ENCODE measurements at regions not wholly inside any gene's neighbourhood (a gene's known extent, or its start where the extent isn't known, plus 50 kb on each side); places are given as distances from the start of the nearest gene placed in this dataset.
"Not testable (repeated sequence)": the region's sequence is repeated elsewhere in the genome, so short reads cannot be mapped to it uniquely, and the experiment has no call there.

GRCh38 chr1:100810360-100810759, 84.3 kb downstream of the EXTL2 start:
- in situ Hi-C loops (cut with MboI; ENCODE audit: low pct_ligation_motif_present in 1 of 4, low pct_unique_long_range_greater_than_20kb in 1 of 4, low sequenced_read_pairs in 3 of 4), result no loop called here
- intact Hi-C loops (cut with DNase I; ENCODE audit: low total_unique reads), result no loop called here
- Histone ChIP-seq H3K4me1 (no peaks in the 10 kb centered on the region), H3K9me3 (no peaks in the 10 kb centered on the region), H3K4me3 (no peak overlapping the region), H3K36me3 (no peaks in the 10 kb centered on the region), H3K27me3 (no peaks in the 10 kb centered on the region), H3K27ac (no peak overlapping the region)
- TF ChIP-seq EP300 (IDR thresholded peaks at IDR 0.05; ENCODE audit: low read depth) (no peak), POLR2A (IDR thresholded peaks at IDR 0.05) (no peak), CTCF (IDR thresholded peaks at IDR 0.05) (no peak), POLR2AphosphoS5 (IDR thresholded peaks at IDR 0.05) (no peak)
- no peak for DNase-seq
- 70 to 76% methylated on average over 4 of the region's 4 CpGs for WGBS, 2 donors (ENCODE audit: low coverage in 1 of 2)

- H3K36me3 ChIP-seq, result no peaks in the 10 kb centered on the region
- 50 to 82% methylated on average over 1 of the region's 1 CpG for WGBS, 2 donors (ENCODE audit: low coverage in 1 of 2)
- no peak for DNase-seq
- in situ Hi-C loops (cut with MboI; ENCODE audit: low pct_ligation_motif_present in 1 of 4, low pct_unique_long_range_greater_than_20kb in 1 of 4, low sequenced_read_pairs in 3 of 4) (no loop called here), intact Hi-C loops (cut with DNase I; ENCODE audit: low total_unique reads) (no loop called here)
- no peaks in the 10 kb centered on the region for H3K9me3 ChIP-seq
- no peak overlapping the region for H3K27ac ChIP-seq
- no peaks in the 10 kb centered on the region for H3K4me1 ChIP-seq
- H3K4me3 ChIP-seq, result no peak overlapping the region
- no peaks in the 10 kb centered on the region for H3K27me3 ChIP-seq
- no peak for TF ChIP-seq EP300 (IDR thresholded peaks at IDR 0.05; ENCODE audit: low read depth)
- no peak for TF ChIP-seq POLR2AphosphoS5 (IDR thresholded peaks at IDR 0.05)
- TF ChIP-seq POLR2A (IDR thresholded peaks at IDR 0.05), result no peak
- TF ChIP-seq CTCF (IDR thresholded peaks at IDR 0.05), result no peak
Observed at GRCh38 chr1:100811808-100812207, 82.8 kb downstream of the EXTL2 start.

GRCh38 chr1:100814938-100815337, 79.7 kb downstream of the EXTL2 start:
- H3K9me3 ChIP-seq; H3K27ac ChIP-seq; H3K4me3 ChIP-seq; DNase-seq; intact Hi-C loops (cut with DNase I; ENCODE audit: low total_unique reads); H3K36me3 ChIP-seq; H3K27me3 ChIP-seq; H3K4me1 ChIP-seq; in situ Hi-C loops (cut with MboI; ENCODE audit: low pct_ligation_motif_present in 1 of 4, low pct_unique_long_range_greater_than_20kb in 1 of 4, low sequenced_read_pairs in 3 of 4): not testable (repeated sequence)
- WGBS, 2 donors (ENCODE audit: low coverage in 1 of 2), result 40 to 50% methylated on average over 2 to 3 of the region's 3 CpGs

GRCh38 chr1:100816049-100816448, 78.6 kb downstream of the EXTL2 start:
- WGBS, 2 donors (ENCODE audit: low coverage in 1 of 2), result 44 to 67% methylated on average over 3 of the region's 3 CpGs
- TF ChIP-seq EP300 (IDR thresholded peaks at IDR 0.05; ENCODE audit: low read depth), result no peak
- TF ChIP-seq POLR2AphosphoS5 (IDR thresholded peaks at IDR 0.05), result no peak
- TF ChIP-seq CTCF (IDR thresholded peaks at IDR 0.05), result no peak
- no peak for TF ChIP-seq POLR2A (IDR thresholded peaks at IDR 0.05)
- intact Hi-C loops (cut with DNase I; ENCODE audit: low total_unique reads), result no loop called here
- H3K9me3 ChIP-seq, result no peaks in the 10 kb centered on the region
- no peak for DNase-seq
- H3K4me3 ChIP-seq, result no peak overlapping the region
- no peaks in the 10 kb centered on the region for H3K36me3 ChIP-seq
- no peaks in the 10 kb centered on the region for H3K27me3 ChIP-seq
- H3K4me1 ChIP-seq, result no peaks in the 10 kb centered on the region
- no peak overlapping the region for H3K27ac ChIP-seq
- in situ Hi-C loops (cut with MboI; ENCODE audit: low pct_ligation_motif_present in 1 of 4, low pct_unique_long_range_greater_than_20kb in 1 of 4, low sequenced_read_pairs in 3 of 4), result no loop called here

- intact Hi-C loops (cut with DNase I; ENCODE audit: low total_unique reads); DNase-seq; H3K36me3 ChIP-seq; H3K4me1 ChIP-seq; H3K27me3 ChIP-seq; H3K9me3 ChIP-seq; H3K27ac ChIP-seq; H3K4me3 ChIP-seq: not testable (repeated sequence)
- WGBS, 2 donors (ENCODE audit: low coverage in 1 of 2), result 56% methylated on average over 6 of the region's 6 CpGs; no CpG with 5 or more reads in 1 of the 2 donors
- in situ Hi-C loops (cut with MboI; ENCODE audit: low pct_ligation_motif_present in 1 of 4, low pct_unique_long_range_greater_than_20kb in 1 of 4, low sequenced_read_pairs in 3 of 4), result loop anchor here in 1 of 4 donors (10.0 kb wide), 1 partner anchor 55 kb away; no protein-coding TSS in a partner anchor
Observed at GRCh38 chr1:100820195-100820594, 74.4 kb downstream of the EXTL2 start.

GRCh38 chr1:100821919-100822318, 72.7 kb downstream of the EXTL2 start:
- WGBS, 2 donors (ENCODE audit: low coverage in 1 of 2), result 82 to 92% methylated on average over 2 of the region's 2 CpGs
- in situ Hi-C loops (cut with MboI; ENCODE audit: low pct_ligation_motif_present in 1 of 4, low pct_unique_long_range_greater_than_20kb in 1 of 4, low sequenced_read_pairs in 3 of 4), result loop anchor here in 1 of 4 donors (10.0 kb wide), 1 partner anchor 57 kb away; no protein-coding TSS in a partner anchor
- H3K36me3 ChIP-seq; H3K4me1 ChIP-seq; DNase-seq; H3K4me3 ChIP-seq; H3K27ac ChIP-seq; H3K27me3 ChIP-seq; intact Hi-C loops (cut with DNase I; ENCODE audit: low total_unique reads); H3K9me3 ChIP-seq: not testable (repeated sequence)
